Right lung (tissue), 2 donors: ENCODE measurements at regions not wholly inside any gene's neighbourhood (a gene's known extent, or its start where the extent isn't known, plus 50 kb on each side); places are given as distances from the start of the nearest gene placed in this dataset.

Experiments
- DNase-seq, 2 donors: peaks; one replicate each; pipeline ENCODE4 v3.0.0-alpha.2; 2013

DNA sequence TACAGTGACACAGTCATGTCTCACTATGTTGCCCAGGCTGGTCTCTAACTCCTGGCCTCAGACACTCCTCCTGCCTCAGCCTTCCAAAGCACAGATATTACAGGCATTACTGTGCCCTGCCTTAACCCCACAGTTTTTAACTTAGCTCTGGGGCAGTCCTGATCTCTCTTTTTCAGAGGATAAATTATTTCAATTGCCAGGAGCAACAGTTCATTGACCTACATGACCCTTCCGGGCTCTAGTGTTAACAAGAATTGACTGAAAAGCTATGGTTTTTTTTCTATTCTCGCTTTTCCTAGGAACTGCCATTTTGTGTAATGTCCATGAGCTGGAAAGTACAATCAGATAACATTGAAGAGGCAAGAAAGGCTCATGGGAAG is 92.8 kb downstream of the HNRNPLL start:
- DNase-seq = no peak

DNA sequence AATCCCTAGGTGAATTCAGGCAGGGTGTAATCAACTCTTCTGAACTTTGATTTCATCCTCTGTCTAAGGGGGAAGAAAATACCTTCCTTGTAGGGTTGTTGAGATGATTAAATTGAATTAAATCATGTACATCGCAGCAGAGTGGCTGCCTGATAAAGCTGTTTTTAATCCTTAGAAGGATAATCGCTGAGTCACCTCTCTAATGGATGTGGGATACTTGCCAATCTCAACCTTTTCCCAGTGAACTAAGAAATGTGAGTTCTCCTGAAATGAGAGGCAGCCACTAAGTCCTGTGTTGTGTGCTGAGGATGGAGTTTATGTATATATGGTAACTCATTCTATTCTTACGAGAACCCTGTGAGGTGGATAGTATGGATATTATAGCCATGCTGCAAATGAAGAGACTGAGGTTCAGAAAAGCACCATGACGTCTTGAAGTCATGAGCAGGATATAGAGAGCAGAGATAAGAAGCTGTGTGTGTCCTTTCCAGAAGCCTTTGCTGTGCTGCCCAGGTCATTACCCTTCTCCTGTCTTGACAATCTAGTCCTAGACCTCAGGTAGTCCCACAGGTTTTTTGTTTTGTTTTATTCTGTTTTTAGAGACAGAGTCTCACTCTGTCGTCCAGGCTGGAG is 93.3 kb downstream of the HNRNPLL start:
- DNase-seq = no peak

DNA sequence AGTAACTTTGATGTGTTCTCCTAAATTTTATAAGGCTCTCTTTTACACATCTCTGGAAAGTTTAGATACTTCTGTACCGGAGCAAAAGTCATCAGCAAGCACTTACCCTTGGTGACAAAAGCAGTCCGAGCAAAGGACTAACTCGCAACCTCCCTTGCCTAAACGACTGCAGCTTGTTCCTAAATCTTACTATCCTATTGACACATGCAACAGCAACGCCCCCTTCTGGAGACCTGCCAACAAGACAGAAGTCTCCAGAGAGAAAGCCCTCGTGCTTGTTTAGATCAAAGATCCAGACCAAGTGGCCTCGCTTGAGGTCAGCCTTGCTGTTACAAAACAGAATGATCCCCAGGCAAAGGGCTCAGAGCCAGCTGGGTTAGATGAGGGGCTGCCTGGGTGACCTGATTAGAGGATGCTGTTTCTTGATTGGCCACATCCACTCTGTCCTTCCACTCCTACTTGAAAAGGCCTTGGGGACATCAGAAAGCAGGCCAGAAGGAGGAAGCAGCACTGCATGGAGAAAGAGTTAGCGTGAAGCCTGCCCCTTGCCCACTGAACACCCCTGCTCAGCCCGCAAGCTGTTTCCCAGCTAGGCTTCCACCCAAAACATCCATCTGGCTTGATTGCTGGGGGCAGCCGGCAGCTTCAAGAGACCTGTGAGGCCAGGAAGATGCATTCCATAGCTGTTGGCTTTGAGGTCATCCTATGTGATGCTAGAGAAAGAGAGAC is 94.3 kb downstream of the HNRNPLL start:
- peak; percentile 77 to 83 for DNase-seq

GRCh38 chr2:38507712-38508111 is 95.0 kb downstream of the HNRNPLL start:
- DNase-seq = no peak

DNA sequence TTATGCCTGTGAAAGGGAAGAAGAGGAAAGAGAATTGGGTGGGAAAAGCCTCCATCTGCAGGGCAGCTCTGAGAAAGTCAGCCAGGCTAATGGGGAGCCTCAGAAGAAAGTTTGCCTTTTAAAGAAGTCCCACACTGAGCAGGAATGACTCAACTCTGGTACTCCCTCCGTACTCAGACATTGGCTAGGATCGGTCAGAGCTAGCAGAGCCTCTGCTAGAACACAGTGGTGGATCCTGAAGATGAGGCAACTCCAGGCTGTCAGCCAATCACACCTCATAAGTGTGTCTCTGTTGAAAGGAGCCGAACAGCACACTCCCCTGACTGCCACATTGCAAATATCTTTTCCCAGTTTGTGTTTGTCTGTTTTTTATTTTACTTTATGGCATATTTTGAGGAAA is 96.9 kb downstream of the HNRNPLL start:
- DNase-seq = peak; percentile 74 to 84

DNA sequence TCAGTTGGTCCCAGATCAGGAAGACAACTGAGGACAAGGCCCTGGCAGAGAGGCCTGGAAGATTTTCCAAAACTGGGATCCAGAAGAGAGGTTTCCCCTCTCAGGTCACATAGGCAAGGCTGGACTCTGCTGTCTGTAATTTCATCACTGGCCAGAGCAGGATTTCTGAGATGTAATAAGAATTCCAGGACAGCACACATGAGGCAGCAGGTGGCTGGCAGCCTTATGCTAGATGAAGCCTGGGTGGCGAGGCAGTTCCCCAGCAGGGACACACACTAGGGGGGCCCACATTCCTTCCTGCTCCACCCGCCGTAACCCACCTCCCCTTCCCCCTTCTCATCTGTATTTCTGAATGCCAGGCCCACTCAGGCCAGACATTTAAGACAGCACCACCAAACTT is 98.6 kb downstream of the HNRNPLL start:
- DNase-seq = no peak

DNA sequence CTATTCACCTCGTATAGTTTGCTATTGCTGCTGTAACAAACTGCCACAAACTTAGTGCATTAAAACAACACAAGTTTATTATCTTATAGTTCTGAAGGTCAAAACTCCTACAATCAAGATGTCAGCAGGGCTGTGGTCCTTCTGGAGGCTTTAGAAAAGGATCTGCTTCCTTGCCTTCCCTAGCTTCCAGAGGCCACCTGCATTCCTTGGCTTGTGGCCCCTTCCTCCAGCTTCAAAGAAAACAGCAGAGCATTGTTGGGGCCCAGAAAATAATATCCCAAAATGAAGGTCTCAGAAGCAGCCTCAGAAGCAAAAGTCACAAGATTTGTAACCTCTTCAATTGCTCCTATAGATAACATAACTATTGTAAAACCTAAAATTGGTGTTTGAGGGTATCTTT is 100.6 kb downstream of the HNRNPLL start:
- DNase-seq = no peak

DNA sequence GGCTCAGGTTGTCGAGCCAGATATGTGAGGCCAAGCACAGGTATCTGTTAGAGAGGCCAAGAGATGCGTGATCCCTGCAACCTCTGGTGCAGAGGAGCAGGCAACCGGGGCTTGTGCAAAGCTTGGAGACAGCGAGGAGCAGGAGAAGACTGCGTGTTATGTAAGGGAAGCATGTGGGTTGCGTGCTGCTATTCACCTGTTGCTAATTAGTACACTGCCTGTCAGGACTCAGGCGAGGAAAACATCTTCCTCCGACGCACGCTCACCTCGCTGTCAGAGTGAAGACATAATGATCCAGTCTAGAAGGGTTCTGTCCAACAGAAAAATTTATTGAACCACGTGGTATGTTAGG is 102.5 kb downstream of the HNRNPLL start:
- no peak for DNase-seq

GRCh38 chr2:38499548-38500282 is 103.0 kb downstream of the HNRNPLL start:
- no peak for DNase-seq

GRCh38 chr2:38498045-38498481 is 104.7 kb downstream of the HNRNPLL start:
- DNase-seq = no peak

DNA sequence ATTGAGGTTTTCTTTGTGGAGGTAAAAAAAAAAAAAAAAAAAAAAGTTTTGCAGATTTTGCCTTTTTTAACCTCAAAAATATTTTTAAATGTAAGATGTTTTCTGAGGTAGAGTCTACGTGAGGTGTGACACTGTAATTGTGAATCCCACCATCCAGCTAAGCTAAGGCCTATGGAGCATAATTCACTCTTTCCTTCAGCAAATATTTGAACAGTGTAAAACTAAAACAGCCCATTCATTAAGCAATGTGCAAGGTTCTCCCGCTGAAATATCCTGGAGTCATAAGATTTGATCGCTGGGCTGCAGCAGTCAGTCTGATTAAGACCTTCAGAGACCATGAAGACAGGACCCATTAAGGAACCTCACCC is 105.1 kb downstream of the HNRNPLL start:
- no peak for DNase-seq

GRCh38 chr2:38496927-38497669 is 105.6 kb downstream of the HNRNPLL start:
- no peak for DNase-seq

- DNase-seq = no peak
These were observed 106.8 kb downstream of the HNRNPLL start for GRCh38 chr2:38495880-38496279.

GRCh38 chr2:38494394-38494793 is 108.3 kb downstream of the HNRNPLL start:
- no peak for DNase-seq

DNA sequence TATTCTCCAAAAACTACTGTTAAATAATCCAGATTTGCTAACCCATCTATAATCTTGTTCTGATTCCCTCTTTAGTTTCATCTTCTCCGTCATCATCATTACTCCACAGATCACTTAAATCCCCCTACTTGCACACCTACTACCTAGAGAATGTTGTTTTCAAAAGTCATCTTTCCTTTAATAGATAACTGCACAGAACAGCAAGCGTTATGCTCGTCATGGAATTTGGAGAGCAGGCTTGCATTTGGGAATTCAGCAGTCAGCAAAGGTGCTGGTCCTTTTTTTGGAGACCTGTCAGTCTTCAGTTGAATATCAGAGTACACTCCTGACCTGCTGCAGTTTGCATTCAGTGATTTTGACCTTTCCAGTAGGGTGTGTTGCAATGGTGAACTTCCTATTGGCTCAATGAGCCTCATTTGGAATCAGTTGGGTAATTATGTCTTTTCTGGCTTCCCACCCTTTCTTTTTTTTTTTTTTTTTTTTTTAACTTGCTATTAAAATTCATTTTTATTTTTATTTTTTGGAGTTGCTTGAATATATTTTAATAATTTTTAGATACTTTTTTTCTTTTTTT is 110.6 kb downstream of the HNRNPLL start:
- DNase-seq = no peak

GRCh38 chr2:38491436-38491835 is 111.3 kb downstream of the HNRNPLL start:
- no peak for DNase-seq

DNA sequence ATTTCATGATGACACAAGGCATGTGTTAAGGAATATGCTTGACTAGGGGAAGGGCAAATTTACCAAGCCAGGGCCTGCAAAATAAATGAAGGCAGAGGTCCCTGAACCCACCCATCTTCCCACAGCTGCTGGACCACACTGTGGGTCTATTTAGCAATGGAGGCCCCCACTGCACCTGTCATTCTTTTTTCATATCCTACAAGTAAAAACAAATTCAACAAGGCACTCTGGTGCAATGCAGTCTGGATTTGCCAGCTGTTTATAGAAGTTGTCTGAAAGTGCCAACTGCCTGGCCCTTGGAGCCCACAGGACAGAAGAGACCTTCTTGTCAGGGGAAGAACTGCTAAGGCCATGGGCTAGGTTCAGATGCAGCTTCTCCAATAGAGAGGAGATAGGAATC is 112.8 kb upstream of the ATL2 start:
- DNase-seq = no peak

GRCh38 chr2:38487852-38488251 is 110.8 kb upstream of the ATL2 start:
- no peak for DNase-seq

GRCh38 chr2:38486213-38487026 is 109.3 kb upstream of the ATL2 start:
- no peak for DNase-seq

DNA sequence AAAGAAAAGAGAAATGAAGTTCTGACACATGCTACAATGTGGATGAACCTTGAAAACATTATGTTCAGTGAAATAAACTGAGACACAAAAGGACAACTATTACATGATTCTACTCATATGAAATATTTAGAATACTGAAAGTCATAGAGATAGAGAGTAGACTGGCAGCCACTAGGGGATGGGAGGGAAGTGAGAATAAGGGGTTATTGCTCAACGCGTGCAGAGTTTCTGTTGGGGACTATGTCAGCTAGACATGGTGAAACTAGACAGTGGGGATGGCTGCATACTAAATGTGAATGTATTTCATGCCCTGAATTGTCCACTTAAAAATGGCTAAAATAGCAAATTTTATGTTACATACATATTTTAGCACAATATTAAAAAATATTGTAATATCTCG is 108.7 kb upstream of the ATL2 start:
- DNase-seq = no peak

- no peak for DNase-seq
These were observed 107.9 kb upstream of the ATL2 start for GRCh38 chr2:38484957-38485356.
